Effector memory CD8-positive, alpha-beta T cell (primary cell): ENCODE measurements at regions not wholly inside any gene's neighbourhood (a gene's known extent, or its start where the extent isn't known, plus 50 kb on each side); places are given as distances from the start of the nearest gene placed in this dataset.
"Not testable (repeated sequence)": the region's sequence is repeated elsewhere in the genome, so short reads cannot be mapped to it uniquely, and the experiment has no call there.

Experiments
- ATAC-seq: fragments of 150-1000 bp; cut with Tn5 transposase; replicated peaks from 2 replicates; pipeline ENCODE4 v1.10.0; 2021; ENCODE audit warnings: mild to moderate bottlenecking, moderate library complexity
- DNase-seq, 3 experiments: peaks; one replicate each; pipeline ENCODE4 v3.0.0; 2021
- H3K27ac Mint-ChIP-seq, 2 donors: one replicate each; pipeline ENCODE4 v1.8.0; 2022; ENCODE audit warnings: mild to moderate bottlenecking in 2 of 2, mixed read lengths in 2 of 2, moderate library complexity in 2 of 2
- H3K27me3 Mint-ChIP-seq, 2 donors: one replicate each; pipeline ENCODE4 v1.8.0; 2022; ENCODE audit warnings: mixed read lengths in 2 of 2
- H3K36me3 Mint-ChIP-seq: one replicate; pipeline ENCODE4 v1.8.0; 2022; ENCODE audit warnings: mild to moderate bottlenecking, moderate library complexity, mixed read lengths; ENCODE audit not compliant: insufficient read depth
- H3K4me1 Mint-ChIP-seq, 2 donors: one replicate each; pipeline ENCODE4 v1.8.0; 2022; ENCODE audit warnings: low read depth in 2 of 2, mixed read lengths in 2 of 2
- H3K4me3 Mint-ChIP-seq, 2 donors: one replicate each; pipeline ENCODE4 v1.8.0; 2022; ENCODE audit warnings: mild to moderate bottlenecking in 2 of 2, mixed read lengths in 2 of 2, moderate library complexity in 2 of 2
- H3K9me3 Mint-ChIP-seq, 2 donors: one replicate each; pipeline ENCODE4 v1.8.0; 2022; ENCODE audit warnings: mixed read lengths in 2 of 2

- DNase-seq = no peak
- H3K36me3 Mint-ChIP-seq = no peaks in the 10 kb centered on the region
- no peaks in the 10 kb centered on the region for H3K27me3 Mint-ChIP-seq
- ATAC-seq = no peak
- H3K4me3 Mint-ChIP-seq = no peak overlapping the region
- H3K27ac Mint-ChIP-seq = no peak overlapping the region
- H3K4me1 Mint-ChIP-seq = peaks cover 25 to 73% of the 10 kb centered on the region in 2 donors
- no peaks in the 10 kb centered on the region for H3K9me3 Mint-ChIP-seq
Observed at GRCh38 chrY:19573646-19574045, 170.9 kb downstream of the KDM5D start.

- no peaks in the 10 kb centered on the region for H3K9me3 Mint-ChIP-seq
- no peak for DNase-seq
- peak overlapping the region; percentile 37 to 78 for H3K27ac Mint-ChIP-seq
- H3K27me3 Mint-ChIP-seq = no peaks in the 10 kb centered on the region
- H3K36me3 Mint-ChIP-seq = peaks cover 11% of the 10 kb centered on the region
- ATAC-seq = no peak
- H3K4me1 Mint-ChIP-seq = peaks cover 27 to 83% of the 10 kb centered on the region in 2 donors
- H3K4me3 Mint-ChIP-seq = peak overlapping the region; percentile 62 to 92
Observed at GRCh38 chrY:19570999-19571398, 173.5 kb downstream of the KDM5D start.

DNA sequence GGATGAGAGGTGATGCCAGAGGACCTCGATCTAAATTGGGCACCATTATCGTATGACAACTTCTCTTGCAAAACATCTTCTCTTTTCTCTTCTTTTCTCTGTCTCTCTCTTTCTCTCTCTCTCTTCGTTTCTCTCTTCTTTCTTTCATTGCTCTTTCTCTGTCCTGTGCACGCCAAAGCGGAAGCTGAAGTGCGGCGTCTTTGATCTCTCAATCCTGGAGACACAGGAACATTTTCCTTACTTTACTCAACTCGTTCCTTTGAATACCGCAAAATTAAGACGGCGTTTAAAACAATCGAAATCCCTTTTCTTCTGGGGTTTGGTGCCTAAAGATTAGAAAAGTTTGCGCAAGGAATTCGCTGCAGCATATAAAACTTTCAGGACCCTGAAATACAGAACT lies 176.6 kb downstream of the KDM5D start:
- no peak for ATAC-seq
- H3K9me3 Mint-ChIP-seq = no peaks in the 10 kb centered on the region

GRCh38 chrY:19567051-19567921 lies 177.2 kb downstream of the KDM5D start:
- Mint-ChIP-seq H3K27ac (peak overlapping the region; percentile 99 to 100), H3K4me1 (peaks cover 19 to 49% of the 10 kb centered on the region in 2 donors), H3K36me3 (peaks cover 11% of the 10 kb centered on the region), H3K4me3 (peak overlapping the region; percentile 89 to 92), H3K27me3 (no peaks in the 10 kb centered on the region), H3K9me3 (no peaks in the 10 kb centered on the region)
- DNase-seq (peak; percentile 71 to 88 (median 72)), ATAC-seq (peak; percentile 80)

More for the DNA sequence above, 176.6 kb downstream of the KDM5D start:
- no peak for DNase-seq
- no peaks in the 10 kb centered on the region for H3K27me3 Mint-ChIP-seq
- peaks cover 11% of the 10 kb centered on the region for H3K36me3 Mint-ChIP-seq
- H3K4me3 Mint-ChIP-seq = peak overlapping the region; percentile 89 to 92
- peak overlapping the region; percentile 99 to 100 for H3K27ac Mint-ChIP-seq
- peaks cover 22 to 55% of the 10 kb centered on the region in 2 donors for H3K4me1 Mint-ChIP-seq

GRCh38 chrY:19559161-19559560 lies 185.4 kb downstream of the KDM5D start:
- ATAC-seq (no peak), DNase-seq (no peak)
- Mint-ChIP-seq H3K36me3 (no peaks in the 10 kb centered on the region), H3K27ac (no peak overlapping the region), H3K27me3 (no peaks in the 10 kb centered on the region), H3K4me3 (no peak overlapping the region), H3K4me1 (peaks cover 0 to 4% of the 10 kb centered on the region in 2 donors), H3K9me3 (no peaks in the 10 kb centered on the region)

DNA sequence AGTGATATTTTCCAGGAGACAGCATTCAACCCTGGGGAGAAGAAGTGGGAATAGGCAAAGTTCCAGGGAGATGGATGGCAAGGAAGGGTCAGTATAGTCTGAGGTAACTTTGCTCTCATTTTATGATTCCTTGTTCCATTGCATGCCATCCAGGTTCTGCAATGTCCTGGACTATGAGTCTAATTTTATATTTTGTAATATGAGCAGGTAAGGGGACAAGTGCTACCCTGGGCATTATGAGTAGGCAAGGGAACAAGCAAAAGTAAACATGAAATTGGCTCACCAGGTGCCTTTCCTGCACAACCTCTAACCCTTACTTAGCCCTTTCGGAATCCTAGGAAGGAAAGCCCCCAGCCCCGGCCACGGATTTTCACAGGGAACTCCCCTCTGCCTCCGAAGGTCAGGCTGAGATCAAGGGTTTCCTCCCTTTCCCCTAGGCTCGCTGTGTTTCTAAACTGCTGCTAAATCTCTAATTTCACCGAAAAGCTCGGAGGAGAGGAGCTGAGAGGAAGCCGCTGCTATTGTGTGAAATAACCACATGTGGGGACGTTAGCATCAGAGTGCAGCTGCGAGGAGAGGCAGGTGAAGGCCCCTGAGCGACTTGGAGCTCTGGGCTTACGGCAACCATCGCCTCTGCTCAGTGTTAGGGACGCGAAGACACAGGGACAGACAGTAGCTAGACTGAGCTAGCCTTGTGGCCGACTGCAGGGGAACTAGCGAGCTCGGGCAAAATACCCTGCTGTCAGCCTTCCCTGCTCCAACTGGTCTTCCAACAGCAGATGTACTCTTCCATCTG lies 194.7 kb downstream of the KDM5D start:
- DNase-seq (no peak), ATAC-seq (no peak)
- Mint-ChIP-seq H3K9me3 (no peaks in the 10 kb centered on the region), H3K4me1 (peaks cover 0 to 8% of the 10 kb centered on the region in 2 donors), H3K27me3 (peaks cover 0 to 13% of the 10 kb centered on the region in 2 donors), H3K27ac (no peak overlapping the region), H3K36me3 (no peaks in the 10 kb centered on the region), H3K4me3 (no peak overlapping the region)

- no peak for ATAC-seq
- Mint-ChIP-seq H3K4me1 (no peaks in the 10 kb centered on the region), H3K27ac (no peak overlapping the region)
Observed at GRCh38 chrY:19541475-19542306, 202.8 kb downstream of the KDM5D start.

GRCh38 chrY:19535697-19536096 lies 208.8 kb downstream of the KDM5D start:
- not testable (repeated sequence) for H3K36me3 Mint-ChIP-seq, H3K27me3 Mint-ChIP-seq, ATAC-seq

More at GRCh38 chrY:19541475-19542306, 202.8 kb downstream of the KDM5D start:
- DNase-seq = no peak
- peaks cover 16 to 22% of the 10 kb centered on the region in 2 donors for H3K27me3 Mint-ChIP-seq
- H3K4me3 Mint-ChIP-seq = peak overlapping the region in 1 of 2 donors; percentile 42
- no peaks in the 10 kb centered on the region for H3K9me3 Mint-ChIP-seq
- H3K36me3 Mint-ChIP-seq = no peaks in the 10 kb centered on the region

DNA sequence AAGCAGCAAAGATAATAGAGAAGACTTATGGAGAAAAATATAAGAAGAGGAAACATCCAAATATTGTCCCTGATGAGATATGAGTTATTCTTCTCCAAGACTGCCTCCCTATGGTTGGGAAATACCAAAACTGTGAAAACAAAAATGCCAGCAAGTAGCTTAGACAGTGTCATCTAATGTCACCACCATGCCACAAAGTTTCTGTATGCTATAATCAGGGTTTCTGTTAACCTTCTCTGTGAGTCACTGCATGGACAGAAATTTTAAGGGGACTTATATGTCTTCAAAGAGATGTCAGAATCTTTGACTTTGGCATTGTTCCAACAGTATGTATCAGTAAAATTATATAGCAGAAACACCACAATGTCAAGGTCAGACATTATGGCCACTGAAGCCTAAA lies 222.6 kb downstream of the KDM5D start:
- Mint-ChIP-seq H3K4me3 (no peak overlapping the region), H3K27ac (no peak overlapping the region), H3K4me1 (peaks cover 0 to 6% of the 10 kb centered on the region in 2 donors), H3K36me3 (no peaks in the 10 kb centered on the region), H3K9me3 (no peaks in the 10 kb centered on the region), H3K27me3 (no peaks in the 10 kb centered on the region)
- DNase-seq = no peak
- ATAC-seq = no peak

More at GRCh38 chrY:19535697-19536096, 208.8 kb downstream of the KDM5D start:
- DNase-seq, H3K9me3 Mint-ChIP-seq, H3K27ac Mint-ChIP-seq, H3K4me3 Mint-ChIP-seq, H3K4me1 Mint-ChIP-seq: not testable (repeated sequence)

DNA sequence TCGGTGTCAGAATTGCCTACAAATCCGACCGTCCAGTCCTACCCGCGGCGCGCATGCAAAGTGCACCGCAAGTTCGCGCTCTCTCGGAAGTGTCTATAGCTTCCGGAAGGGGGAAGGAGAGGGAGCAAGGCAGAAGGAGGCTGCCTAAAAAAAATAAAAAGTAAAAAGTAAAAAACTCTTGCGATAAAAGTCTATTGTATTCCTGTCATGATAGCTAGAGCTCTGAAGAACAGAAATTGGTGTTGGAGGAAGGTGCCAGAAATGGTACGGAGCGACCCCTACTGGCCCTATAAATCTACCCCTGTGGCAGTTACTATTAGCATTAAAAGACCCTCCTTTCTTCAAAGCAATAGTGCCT lies 241.5 kb downstream of the KDM5D start:
- H3K4me1 Mint-ChIP-seq = peaks cover 16 to 40% of the 10 kb centered on the region in 2 donors
- H3K27me3 Mint-ChIP-seq = no peaks in the 10 kb centered on the region
- DNase-seq (peak; percentile 6 to 53 (median 6)), ATAC-seq (peak; percentile 58)
- peaks cover 6% of the 10 kb centered on the region for H3K36me3 Mint-ChIP-seq
- peak overlapping the region; percentile 92 to 94 for H3K4me3 Mint-ChIP-seq
- no peaks in the 10 kb centered on the region for H3K9me3 Mint-ChIP-seq
- peak overlapping the region; percentile 98 for H3K27ac Mint-ChIP-seq

- peak; percentile 47 for ATAC-seq
Observed at GRCh38 chrY:19502169-19503091, 242.1 kb downstream of the KDM5D start.

DNA sequence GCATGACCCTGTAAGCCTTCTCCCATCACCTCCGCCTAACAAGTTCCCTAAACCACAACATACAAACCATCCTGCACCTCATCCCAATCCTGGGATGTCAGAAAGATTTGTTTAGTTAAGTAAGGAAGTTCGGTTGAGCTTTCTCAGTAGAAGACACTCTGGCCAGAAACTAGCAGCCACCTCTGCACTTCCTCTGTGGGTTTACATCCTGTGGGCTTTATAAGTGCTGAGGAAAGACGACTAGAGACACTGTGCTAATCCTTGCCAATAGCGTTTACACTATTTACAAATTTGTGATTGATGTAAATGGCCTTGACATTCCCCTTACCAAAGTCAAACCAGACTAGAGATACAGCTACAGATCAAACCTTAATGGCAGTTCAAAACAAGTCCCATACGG lies 246.0 kb downstream of the KDM5D start:
- Mint-ChIP-seq H3K27ac (peak overlapping the region; percentile 68 to 98), H3K27me3 (no peaks in the 10 kb centered on the region), H3K36me3 (peaks cover 6% of the 10 kb centered on the region), H3K9me3 (no peaks in the 10 kb centered on the region), H3K4me3 (peak overlapping the region; percentile 28 to 92), H3K4me1 (peaks cover 25 to 78% of the 10 kb centered on the region in 2 donors)
- ATAC-seq (peak; percentile 57), DNase-seq (peak in 1 of 3 experiments; percentile 30)

More at GRCh38 chrY:19502169-19503091, 242.1 kb downstream of the KDM5D start:
- Mint-ChIP-seq H3K36me3 (peaks cover 6% of the 10 kb centered on the region), H3K9me3 (no peaks in the 10 kb centered on the region), H3K4me3 (peak overlapping the region; percentile 92 to 94), H3K4me1 (peaks cover 16 to 46% of the 10 kb centered on the region in 2 donors), H3K27me3 (no peaks in the 10 kb centered on the region), H3K27ac (peak overlapping the region; percentile 98)
- peak in 2 of 3 experiments; percentile 5 to 26 for DNase-seq
